BE2C (cell line): ENCODE measurements at regions not wholly inside any gene's neighbourhood (a gene's known extent, or its start where the extent isn't known, plus 50 kb on each side); places are given as distances from the start of the nearest gene placed in this dataset.

Experiments
- DNase-seq: peaks from one replicate; pipeline ENCODE4 v3.0.0-alpha.2; 2020
- H3K27me3 ChIP-seq: fragments of 250-450 bp; sonication (Bioruptor Pico); 2 replicates; pipeline ENCODE4 v1.5.1; 2020; ENCODE audit warnings: mild to moderate bottlenecking
- H3K36me3 ChIP-seq: fragments of 250-450 bp; sonication (Bioruptor Pico); 2 replicates; pipeline ENCODE4 v1.5.1; 2020; ENCODE audit warnings: mild to moderate bottlenecking
- H3K4me1 ChIP-seq: fragments of 250-450 bp; sonication (Bioruptor Pico); 2 replicates; pipeline ENCODE4 v1.5.1; 2020
- H3K4me3 ChIP-seq: 2 replicates; pipeline ENCODE4 v1.5.1; 2011; ENCODE audit warnings: low read depth, low read length
- H3K9me3 ChIP-seq: fragments of 250-450 bp; sonication (Bioruptor Pico); 2 replicates; pipeline ENCODE4 v1.5.1; 2020
- CTCF ChIP-seq: IDR thresholded peaks from 2 replicates; pipeline ENCODE4 v1.5.1; 2012; ENCODE audit warnings: mild to moderate bottlenecking, low read depth, low read length

GRCh38 chr6:14696367-14696766, 549.5 kb upstream of the JARID2 start:
- no peak for DNase-seq
- Histone ChIP-seq H3K4me1 (peaks cover 4% of the 10 kb centered on the region), H3K27me3 (no peaks in the 10 kb centered on the region), H3K4me3 (no peak overlapping the region), H3K36me3 (no peaks in the 10 kb centered on the region), H3K9me3 (no peaks in the 10 kb centered on the region)
- no peak for TF ChIP-seq CTCF

GRCh38 chr6:14697427-14697826, 548.4 kb upstream of the JARID2 start:
- no peaks in the 10 kb centered on the region for H3K9me3 ChIP-seq
- peaks cover 4% of the 10 kb centered on the region for H3K4me1 ChIP-seq
- H3K27me3 ChIP-seq: no peaks in the 10 kb centered on the region
- H3K4me3 ChIP-seq: no peak overlapping the region
- no peaks in the 10 kb centered on the region for H3K36me3 ChIP-seq
- no peak for TF ChIP-seq CTCF
- no peak for DNase-seq

GRCh38 chr6:14699803-14700601, 545.9 kb upstream of the JARID2 start:
- Histone ChIP-seq H3K27me3 (no peaks in the 10 kb centered on the region), H3K4me3 (no peak overlapping the region), H3K4me1 (peaks cover 4% of the 10 kb centered on the region), H3K36me3 (no peaks in the 10 kb centered on the region), H3K9me3 (no peaks in the 10 kb centered on the region)
- no peak for DNase-seq
- no peak for TF ChIP-seq CTCF

GRCh38 chr6:14701946-14702345, 543.9 kb upstream of the JARID2 start:
- no peak for TF ChIP-seq CTCF
- no peaks in the 10 kb centered on the region for H3K9me3 ChIP-seq
- DNase-seq: no peak
- H3K4me3 ChIP-seq: no peak overlapping the region
- no peaks in the 10 kb centered on the region for H3K36me3 ChIP-seq
- no peaks in the 10 kb centered on the region for H3K4me1 ChIP-seq
- H3K27me3 ChIP-seq: no peaks in the 10 kb centered on the region

- Histone ChIP-seq H3K36me3 (no peaks in the 10 kb centered on the region), H3K4me1 (no peaks in the 10 kb centered on the region), H3K4me3 (no peak overlapping the region), H3K9me3 (no peaks in the 10 kb centered on the region), H3K27me3 (no peaks in the 10 kb centered on the region)
- TF ChIP-seq CTCF: no peak
- DNase-seq: no peak
These were observed 543.2 kb upstream of the JARID2 start for GRCh38 chr6:14702678-14703077.

- Histone ChIP-seq H3K4me1 (no peaks in the 10 kb centered on the region), H3K9me3 (no peaks in the 10 kb centered on the region), H3K27me3 (no peaks in the 10 kb centered on the region), H3K36me3 (no peaks in the 10 kb centered on the region), H3K4me3 (no peak overlapping the region)
- no peak for DNase-seq
- no peak for TF ChIP-seq CTCF
These were observed 542.3 kb upstream of the JARID2 start for GRCh38 chr6:14703586-14703985.
